DMS 273 (cell line): ENCODE measurements at regions not wholly inside any gene's neighbourhood (a gene's known extent, or its start where the extent isn't known, plus 50 kb on each side); places are given as distances from the start of the nearest gene placed in this dataset.
A peak's percentile ranks its signal among the peaks of the same experiment; 100 is the strongest.

Source experiments
- DNase-seq: peaks from one replicate; lab custom pipeline; 2025; ENCODE audit not compliant: unreplicated experiment; lab: John Stamatoyannopoulos, UW

- peak; percentile 23 for DNase-seq
Measured at GRCh38 chr9:70478963-70479641, 64.6 kb upstream of the KLF9 start.

DNA sequence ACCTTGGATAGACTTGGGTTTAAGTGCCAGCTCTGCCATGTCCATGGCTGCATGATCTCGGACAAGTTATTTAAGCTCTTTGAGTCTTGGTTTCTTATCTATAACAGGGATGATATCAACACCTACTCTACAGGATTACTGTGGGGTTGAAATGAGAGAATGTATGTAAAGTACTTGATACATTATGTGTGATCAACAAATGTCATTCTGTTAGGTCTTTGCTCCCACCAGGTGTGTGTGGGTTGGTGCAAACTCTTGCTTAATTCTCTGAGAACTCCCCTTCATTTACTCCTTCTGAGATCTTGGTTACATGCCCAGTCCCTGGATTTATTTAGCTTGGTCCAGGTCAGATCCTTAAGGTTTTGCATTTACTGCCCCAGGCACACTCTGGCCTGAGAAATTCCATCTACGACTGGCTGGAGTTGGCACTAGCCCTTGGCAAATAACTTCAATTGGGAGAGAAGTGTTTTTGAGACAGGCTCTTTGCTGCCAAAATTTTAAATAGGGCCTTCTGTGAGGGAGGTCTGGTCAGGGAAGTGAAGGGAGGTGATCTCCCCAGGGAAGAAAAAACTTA lies 63.5 kb upstream of the KLF9 start:
- DNase-seq, result no peak

- DNase-seq, result no peak
Measured at GRCh38 chr9:70477146-70477745, 62.8 kb upstream of the KLF9 start.

GRCh38 chr9:70475211-70475610 lies 60.8 kb upstream of the KLF9 start:
- DNase-seq, result no peak

DNA sequence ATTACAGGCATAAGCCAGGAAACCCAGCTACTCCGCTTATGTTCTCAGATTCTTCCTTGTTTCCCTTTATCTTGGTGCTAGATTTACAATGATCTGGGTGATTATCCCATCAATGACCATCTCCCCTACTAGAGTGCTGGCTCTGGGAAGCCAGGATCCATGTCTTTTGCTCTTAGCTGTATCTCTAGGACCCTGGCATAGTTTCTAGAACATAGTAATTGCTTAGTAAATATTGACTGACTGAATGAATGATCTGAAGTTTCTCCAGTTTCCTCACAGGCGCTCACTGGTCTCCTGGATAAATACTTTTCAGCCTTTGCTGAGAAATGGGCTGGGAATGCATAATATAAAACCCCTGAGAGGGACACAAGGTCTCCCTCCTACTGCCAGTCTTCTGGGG lies 60.0 kb upstream of the KLF9 start:
- DNase-seq, result no peak

GRCh38 chr9:70472268-70473249 lies 58.1 kb upstream of the KLF9 start:
- DNase-seq, result no peak

GRCh38 chr9:70470050-70471015 lies 55.9 kb upstream of the KLF9 start:
- no peak for DNase-seq

- DNase-seq, result no peak
Measured at GRCh38 chr9:70468291-70468690, 53.8 kb upstream of the KLF9 start.

DNA sequence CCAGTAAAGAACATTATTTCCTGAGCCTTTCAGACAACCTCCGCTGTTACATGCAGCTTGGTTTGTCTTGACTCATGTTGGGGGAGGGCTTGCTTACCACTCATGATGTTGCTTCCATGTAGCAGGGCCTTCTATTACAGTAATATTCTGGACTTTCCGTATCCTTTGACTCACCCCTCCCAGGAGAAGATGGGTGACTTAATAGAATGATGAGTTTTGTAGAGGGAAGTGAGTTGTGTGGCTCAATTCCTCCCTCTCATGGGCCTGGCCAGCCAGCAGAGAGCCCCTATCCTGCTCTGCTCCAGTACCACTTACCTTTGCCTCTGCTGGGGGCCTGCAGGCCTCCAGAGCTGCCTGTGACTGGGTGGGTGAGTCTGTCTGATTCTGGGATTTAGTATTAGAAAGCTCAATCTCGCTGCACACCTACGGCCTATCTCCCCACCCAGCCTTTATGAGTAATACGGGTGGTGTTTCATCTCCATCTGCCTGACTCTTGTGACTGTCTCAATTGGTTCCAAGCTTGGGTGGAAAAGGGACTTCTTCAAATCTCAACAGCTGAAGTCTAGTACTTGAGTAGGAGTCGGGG lies 52.6 kb upstream of the KLF9 start:
- DNase-seq, result no peak

DNA sequence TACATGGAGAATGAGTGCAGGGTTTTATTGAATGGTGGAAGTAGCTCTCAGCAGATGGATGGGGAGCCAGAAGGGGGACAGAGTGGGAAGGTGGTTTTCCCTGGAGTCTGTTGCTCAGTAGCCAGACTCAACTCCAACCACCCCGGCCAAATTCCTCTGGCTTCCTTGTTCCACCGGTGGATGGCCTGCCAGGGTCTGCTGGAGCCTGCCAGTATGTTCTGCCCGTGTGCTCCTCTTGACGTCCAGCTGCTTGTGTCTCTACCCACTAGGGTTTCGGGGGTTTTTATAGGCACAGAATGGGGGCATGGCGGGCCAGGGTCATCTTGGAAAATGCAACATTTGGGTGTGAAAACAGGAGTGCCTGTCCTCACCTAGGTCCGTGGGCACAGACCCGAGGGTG lies 51.4 kb upstream of the KLF9 start:
- DNase-seq, result no peak

DNA sequence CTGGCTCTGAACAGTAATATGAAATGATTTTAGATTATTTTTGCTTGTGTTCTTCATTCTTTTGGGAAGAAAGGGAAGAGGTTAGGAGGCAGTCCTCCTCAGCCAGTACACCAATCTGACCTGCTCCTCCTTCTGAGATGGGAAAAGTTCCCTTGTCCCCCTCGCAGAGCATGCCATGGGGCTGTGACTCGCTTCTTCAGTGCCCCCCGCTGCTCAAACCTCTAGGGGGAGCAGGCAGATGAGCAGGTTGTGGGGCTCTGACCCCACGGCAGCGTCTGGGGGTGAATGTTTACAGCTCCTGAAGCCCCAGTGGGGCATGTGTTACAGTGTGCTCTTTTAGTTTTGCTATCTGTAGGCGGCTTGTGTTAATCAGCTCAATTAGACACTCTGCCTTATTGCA lies 50.9 kb upstream of the KLF9 start:
- DNase-seq, result no peak
